ENCODE measurements at regions not wholly inside any gene's neighbourhood (a gene's known extent, or its start where the extent isn't known, plus 50 kb on each side); places are given as distances from the start of the nearest gene placed in this dataset.

GRCh38 chr10:30560326-30560725 is 69.2 kb downstream of the LYZL2 start:
- no peak overlapping the region for H3K27ac Mint-ChIP-seq
- no peaks in the 10 kb centered on the region for H3K9me3 Mint-ChIP-seq
- peaks cover 16% of the 10 kb centered on the region for H3K27me3 Mint-ChIP-seq (ENCODE audit: insufficient read depth)
- DNase-seq = no peak
- TF ChIP-seq CTCF (IDR thresholded peaks at IDR 0.05) = no peak
- no peaks in the 10 kb centered on the region for H3K36me3 Mint-ChIP-seq (ENCODE audit: low read depth)
- H3K4me3 Mint-ChIP-seq = no peak overlapping the region
- peaks cover 12% of the 10 kb centered on the region for H3K4me1 Mint-ChIP-seq (ENCODE audit: low read depth)

GRCh38 chr10:30559180-30559579 is 70.4 kb downstream of the LYZL2 start:
- DNase-seq = no peak
- Mint-ChIP-seq H3K4me3 (no peak overlapping the region), H3K9me3 (no peaks in the 10 kb centered on the region), H3K36me3 (ENCODE audit: low read depth) (no peaks in the 10 kb centered on the region), H3K27me3 (ENCODE audit: insufficient read depth) (peaks cover 16% of the 10 kb centered on the region), H3K27ac (no peak overlapping the region), H3K4me1 (ENCODE audit: low read depth) (peaks cover 16% of the 10 kb centered on the region)
- no peak for TF ChIP-seq CTCF (IDR thresholded peaks at IDR 0.05)

- Mint-ChIP-seq H3K27me3 (ENCODE audit: insufficient read depth) (peaks cover 17% of the 10 kb centered on the region), H3K36me3 (ENCODE audit: low read depth) (no peaks in the 10 kb centered on the region), H3K4me3 (no peak overlapping the region), H3K9me3 (no peaks in the 10 kb centered on the region), H3K27ac (no peak overlapping the region), H3K4me1 (ENCODE audit: low read depth) (peaks cover 23% of the 10 kb centered on the region)
- DNase-seq = no peak
- TF ChIP-seq CTCF (IDR thresholded peaks at IDR 0.05) = no peak
These were observed 71.1 kb downstream of the LYZL2 start for GRCh38 chr10:30558411-30558810.

GRCh38 chr10:30557884-30558283 is 71.7 kb downstream of the LYZL2 start:
- Mint-ChIP-seq H3K27me3 (ENCODE audit: insufficient read depth) (peaks cover 13% of the 10 kb centered on the region), H3K4me3 (no peak overlapping the region), H3K4me1 (ENCODE audit: low read depth) (peaks cover 24% of the 10 kb centered on the region), H3K27ac (no peak overlapping the region), H3K36me3 (ENCODE audit: low read depth) (no peaks in the 10 kb centered on the region), H3K9me3 (no peaks in the 10 kb centered on the region)
- no peak for DNase-seq
- no peak for TF ChIP-seq CTCF (IDR thresholded peaks at IDR 0.05)

- Mint-ChIP-seq H3K4me3 (no peak overlapping the region), H3K27ac (no peak overlapping the region), H3K36me3 (ENCODE audit: low read depth) (no peaks in the 10 kb centered on the region), H3K4me1 (ENCODE audit: low read depth) (peaks cover 24% of the 10 kb centered on the region), H3K27me3 (ENCODE audit: insufficient read depth) (peaks cover 9% of the 10 kb centered on the region; the same call in 1 of the 2 replicates), H3K9me3 (no peaks in the 10 kb centered on the region)
- DNase-seq = no peak
- no peak for TF ChIP-seq CTCF (IDR thresholded peaks at IDR 0.05)
These were observed 73.4 kb downstream of the LYZL2 start for GRCh38 chr10:30556189-30556588.

GRCh38 chr10:30555465-30555864 is 74.1 kb downstream of the LYZL2 start:
- no peaks in the 10 kb centered on the region for H3K9me3 Mint-ChIP-seq
- no peak for TF ChIP-seq CTCF (IDR thresholded peaks at IDR 0.05)
- no peak for DNase-seq
- peaks cover 8% of the 10 kb centered on the region; the same call in 1 of the 2 replicates for H3K27me3 Mint-ChIP-seq (ENCODE audit: insufficient read depth)
- no peak overlapping the region for H3K4me3 Mint-ChIP-seq
- H3K27ac Mint-ChIP-seq = no peak overlapping the region
- H3K4me1 Mint-ChIP-seq (ENCODE audit: low read depth) = peaks cover 24% of the 10 kb centered on the region
- no peaks in the 10 kb centered on the region for H3K36me3 Mint-ChIP-seq (ENCODE audit: low read depth)
